Stomach (tissue), 8 donors: ENCODE measurements at regions not wholly inside any gene's neighbourhood (a gene's known extent, or its start where the extent isn't known, plus 50 kb on each side); places are given as distances from the start of the nearest gene placed in this dataset.

ENCODE experiments used
- DNase-seq, 2 donors: peaks; one replicate each; pipeline versions ENCODE4 v3.0.0 to v3.0.0-alpha.2; 2013 to 2019
- H3K27ac ChIP-seq, 5 donors: fragments of 200-600 bp in 4 of 5; sonication (generic) in 4 of 5; one replicate each; pipeline ENCODE4 v1.5.1; 2013 to 2019; ENCODE audit warnings: mild to moderate bottlenecking in 1 of 5, moderate library complexity in 1 of 5
- H3K27me3 ChIP-seq, 3 donors: fragments of 200-600 bp; sonication (generic); one replicate each; pipeline ENCODE4 v1.5.1; 2017 to 2019; ENCODE audit warnings: mixed run types in 1 of 3
- H3K36me3 ChIP-seq, 4 donors: fragments of 200-600 bp; sonication (generic); 1 replicate in 3 of 4; 2 replicates in 1 of 4; pipeline ENCODE4 v1.5.1; 2016 to 2019
- H3K4me1 ChIP-seq, 4 donors: fragments of 200-600 bp; sonication (generic); one replicate each; pipeline ENCODE4 v1.5.1; 2016 to 2019
- H3K4me3 ChIP-seq, 4 donors: fragments of 200-600 bp; sonication (generic) in 3 of 4; one replicate each; pipeline ENCODE4 v1.5.1; 2016 to 2019; ENCODE audit warnings: mild to moderate bottlenecking in 1 of 4
- H3K9me3 ChIP-seq, 4 donors: fragments of 200-600 bp; sonication (generic); one replicate each; pipeline ENCODE4 v1.5.1; 2016 to 2019
- EP300 ChIP-seq: sonication (generic); formaldehyde crosslinking; IDR thresholded peaks from one replicate; pipeline ENCODE4 v1.6.1; 2017; ENCODE audit warnings: antibody characterized with exemption
- POLR2A ChIP-seq, 4 donors: fragments of 450-650 bp; IDR thresholded peaks; one replicate each; pipeline ENCODE4 v1.6.1; 2016; ENCODE audit warnings: antibody characterized with exemption in 4 of 4, control low read depth in 2 of 4, mild to moderate bottlenecking in 1 of 4, moderate library complexity in 1 of 4
- POLR2AphosphoS5 ChIP-seq, 3 donors: sonication (generic); formaldehyde crosslinking; IDR thresholded peaks; one replicate each; pipeline ENCODE4 v1.6.1; 2016; ENCODE audit warnings: antibody characterized with exemption in 3 of 3
- WGBS, 5 donors: extraction: QIAGEN DNeasy Blood & Tissue Kit in 3 of 5; methylation state at CpG; one replicate each; pipeline versions ENCODE4 v1.1.5 to v1.1.7; 2013 to 2018; 5-methylcytosine and 5-hydroxymethylcytosine counted together
- intact Hi-C: fragments of 100-400 bp; cut with DNase I; formaldehyde crosslinking; loops from one replicate; pipeline ENCODE4 v1.15.1; 2023; ENCODE audit warnings: low total_unique reads
- TF ChIP-seq, protein P1 (sequence below), 7 experiments: fragments of 450-650 bp in 4 of 7; fragments of 200-600 bp in 3 of 7; sonication (generic) in 3 of 7; IDR thresholded peaks; one replicate each; pipeline ENCODE4 v1.5.1; 2016 to 2019; ENCODE audit warnings: antibody characterized with exemption in 7 of 7, control low read depth in 2 of 7, mild to moderate bottlenecking in 1 of 7
- donor health status: healthy with polysubstance abuse.
- donor health status: Bipolar disorder and iron deficiency.
- donor health status: healthy.

GRCh38 chr1:199261328-199261727 is 622.5 kb downstream of the PTPRC start:
- Histone ChIP-seq H3K36me3 (no peaks in the 10 kb centered on the region), H3K9me3 (peaks cover 0 to 8% (median 1%) of the 10 kb centered on the region in 4 donors), H3K27me3 (no peaks in the 10 kb centered on the region), H3K4me3 (no peak overlapping the region), H3K4me1 (no peaks in the 10 kb centered on the region), H3K27ac (no peak overlapping the region)
- DNase-seq: no peak
- WGBS, 5 donors: 92 to 96% (median 94%) methylated on average over 4 of the region's 4 CpGs
- intact Hi-C loops: no loop called here
- TF ChIP-seq POLR2AphosphoS5 (IDR thresholded peaks at IDR 0.05) (no peak), EP300 (no peak), POLR2A (IDR thresholded peaks at IDR 0.05) (no peak)
- TF ChIP-seq, protein P1, sequence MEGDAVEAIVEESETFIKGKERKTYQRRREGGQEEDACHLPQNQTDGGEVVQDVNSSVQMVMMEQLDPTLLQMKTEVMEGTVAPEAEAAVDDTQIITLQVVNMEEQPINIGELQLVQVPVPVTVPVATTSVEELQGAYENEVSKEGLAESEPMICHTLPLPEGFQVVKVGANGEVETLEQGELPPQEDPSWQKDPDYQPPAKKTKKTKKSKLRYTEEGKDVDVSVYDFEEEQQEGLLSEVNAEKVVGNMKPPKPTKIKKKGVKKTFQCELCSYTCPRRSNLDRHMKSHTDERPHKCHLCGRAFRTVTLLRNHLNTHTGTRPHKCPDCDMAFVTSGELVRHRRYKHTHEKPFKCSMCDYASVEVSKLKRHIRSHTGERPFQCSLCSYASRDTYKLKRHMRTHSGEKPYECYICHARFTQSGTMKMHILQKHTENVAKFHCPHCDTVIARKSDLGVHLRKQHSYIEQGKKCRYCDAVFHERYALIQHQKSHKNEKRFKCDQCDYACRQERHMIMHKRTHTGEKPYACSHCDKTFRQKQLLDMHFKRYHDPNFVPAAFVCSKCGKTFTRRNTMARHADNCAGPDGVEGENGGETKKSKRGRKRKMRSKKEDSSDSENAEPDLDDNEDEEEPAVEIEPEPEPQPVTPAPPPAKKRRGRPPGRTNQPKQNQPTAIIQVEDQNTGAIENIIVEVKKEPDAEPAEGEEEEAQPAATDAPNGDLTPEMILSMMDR (IDR thresholded peaks at IDR 0.05): no peak

DNA sequence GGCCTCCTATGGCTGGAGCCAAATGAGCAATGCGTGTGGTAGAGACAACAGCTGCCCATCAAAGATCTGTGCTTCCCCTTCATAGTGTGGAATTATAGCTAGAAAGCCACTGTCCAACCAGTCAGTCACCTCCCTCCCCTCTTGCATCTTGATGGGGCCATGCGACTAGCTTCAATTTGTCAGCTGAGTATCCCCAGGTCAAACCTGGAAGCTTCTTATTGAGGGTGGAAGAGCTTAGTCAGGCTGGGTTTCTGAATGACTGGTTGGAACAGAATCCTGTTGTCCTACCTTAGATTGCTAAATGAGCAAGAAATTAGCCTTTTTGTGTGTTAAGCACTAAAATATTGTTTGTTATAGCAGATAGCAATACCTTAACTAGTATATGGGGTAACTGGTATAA is 625.4 kb downstream of the PTPRC start:
- intact Hi-C loops: no loop called here
- H3K36me3 ChIP-seq: no peaks in the 10 kb centered on the region
- no peak overlapping the region for H3K27ac ChIP-seq
- no peak overlapping the region for H3K4me3 ChIP-seq
- no peaks in the 10 kb centered on the region for H3K27me3 ChIP-seq
- no peaks in the 10 kb centered on the region for H3K9me3 ChIP-seq
- no peaks in the 10 kb centered on the region for H3K4me1 ChIP-seq
- no peak for TF ChIP-seq EP300
- no peak for TF ChIP-seq POLR2A (IDR thresholded peaks at IDR 0.05)
- DNase-seq: no peak
- WGBS, 5 donors: 91 to 96% (median 92%) methylated on average over 2 of the region's 2 CpGs

- H3K4me3 ChIP-seq: no peak overlapping the region
- no peak overlapping the region for H3K27ac ChIP-seq
- H3K9me3 ChIP-seq: no peaks in the 10 kb centered on the region
- H3K27me3 ChIP-seq: no peaks in the 10 kb centered on the region
- no peak for DNase-seq
- 35 to 62% (median 48%) methylated on average over 1 of the region's 1 CpG for WGBS, 5 donors
- H3K4me1 ChIP-seq: no peaks in the 10 kb centered on the region
- no peaks in the 10 kb centered on the region for H3K36me3 ChIP-seq
- TF ChIP-seq, protein P1 (IDR thresholded peaks at IDR 0.05): no peak
- TF ChIP-seq POLR2AphosphoS5 (IDR thresholded peaks at IDR 0.05) (no peak), EP300 (no peak), POLR2A (IDR thresholded peaks at IDR 0.05) (no peak)
- intact Hi-C loops: no loop called here
Measured at GRCh38 chr1:199264911-199265310, 626.1 kb downstream of the PTPRC start.

DNA sequence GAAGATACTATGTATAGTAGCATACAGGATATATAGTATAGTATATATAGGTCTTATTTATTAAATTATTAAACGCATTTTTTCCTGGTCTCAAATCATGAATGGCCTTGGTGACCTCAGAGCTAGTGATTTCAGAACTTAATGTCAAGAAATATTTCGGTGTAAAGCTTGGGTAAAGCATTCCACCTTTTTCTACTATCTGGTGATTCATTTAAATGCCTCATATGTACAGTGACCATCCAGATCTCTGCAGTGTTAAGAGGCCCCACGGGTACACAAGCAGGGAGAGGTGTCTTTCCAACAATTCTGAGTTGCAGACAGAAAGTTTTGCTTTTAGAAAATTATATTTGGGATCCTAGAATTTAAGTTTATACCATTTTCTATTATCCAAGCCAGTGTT is 626.5 kb downstream of the PTPRC start:
- TF ChIP-seq POLR2A (IDR thresholded peaks at IDR 0.05): no peak
- no peak for TF ChIP-seq EP300
- no peak for TF ChIP-seq POLR2AphosphoS5 (IDR thresholded peaks at IDR 0.05)
- TF ChIP-seq, protein P1 (IDR thresholded peaks at IDR 0.05): no peak
- intact Hi-C loops: no loop called here
- Histone ChIP-seq H3K27ac (no peak overlapping the region), H3K9me3 (no peaks in the 10 kb centered on the region), H3K4me1 (no peaks in the 10 kb centered on the region), H3K36me3 (no peaks in the 10 kb centered on the region), H3K4me3 (no peak overlapping the region), H3K27me3 (no peaks in the 10 kb centered on the region)
- DNase-seq: no peak
- WGBS, 5 donors: 80 to 87% (median 83%) methylated on average over 3 of the region's 3 CpGs

DNA sequence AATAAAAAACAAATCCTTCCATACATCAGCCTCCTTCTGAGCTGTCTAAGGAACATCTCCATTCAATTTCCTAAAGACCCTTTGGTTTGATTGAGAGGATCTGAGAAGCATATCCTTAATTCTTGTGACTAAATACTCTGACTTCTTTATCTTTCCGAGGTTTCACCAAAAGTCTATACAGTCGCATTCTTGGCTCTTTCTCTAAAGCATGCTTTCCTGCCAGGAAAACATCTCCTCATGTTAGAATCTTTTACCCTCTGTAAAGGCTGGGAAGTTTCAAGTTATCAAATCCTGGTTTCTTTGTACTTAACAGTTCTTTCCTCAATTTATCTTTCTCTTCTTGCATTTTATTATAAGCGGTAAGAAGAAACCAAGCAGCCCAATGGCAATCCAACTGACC is 630.4 kb downstream of the PTPRC start:
- WGBS, 5 donors: 84 to 93% (median 87%) methylated on average over 3 of the region's 3 CpGs
- no peak overlapping the region for H3K4me3 ChIP-seq
- H3K4me1 ChIP-seq: peaks cover 5 to 20% (median 7%) of the 10 kb centered on the region in 4 donors
- no peaks in the 10 kb centered on the region for H3K36me3 ChIP-seq
- no peak overlapping the region for H3K27ac ChIP-seq
- TF ChIP-seq, protein P1 (IDR thresholded peaks at IDR 0.05): no peak
- intact Hi-C loops: no loop called here
- no peak for DNase-seq
- H3K9me3 ChIP-seq: no peaks in the 10 kb centered on the region
- H3K27me3 ChIP-seq: no peaks in the 10 kb centered on the region
